ENCODE measurements at regions not wholly inside any gene's neighbourhood (a gene's known extent, or its start where the extent isn't known, plus 50 kb on each side); places are given as distances from the start of the nearest gene placed in this dataset.

DNA sequence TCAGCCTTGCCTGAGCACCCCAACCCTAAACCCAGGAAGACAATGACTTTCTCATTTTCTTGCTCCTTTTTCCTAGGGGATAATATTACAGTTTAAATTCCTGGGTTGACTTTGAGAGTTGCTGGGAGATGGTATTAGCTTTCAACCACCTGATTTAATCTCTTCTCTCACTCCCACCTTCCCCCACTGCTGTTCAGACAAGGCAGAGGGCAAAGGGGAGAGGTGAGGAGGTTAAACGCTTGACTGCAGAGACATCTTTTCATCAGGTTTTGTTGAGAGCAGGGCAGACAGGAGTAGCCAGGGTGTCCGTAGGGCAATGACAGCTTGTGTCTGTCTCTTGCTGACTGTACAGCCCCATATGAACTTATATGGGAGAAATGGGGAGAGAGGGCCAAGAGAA is 811.2 kb downstream of the MAFB start:
- TF ChIP-seq EZH2 (IDR thresholded peaks at IDR 0.05; ENCODE audit: borderline replicate concordance) = no peak
- TF ChIP-seq, protein P1, sequence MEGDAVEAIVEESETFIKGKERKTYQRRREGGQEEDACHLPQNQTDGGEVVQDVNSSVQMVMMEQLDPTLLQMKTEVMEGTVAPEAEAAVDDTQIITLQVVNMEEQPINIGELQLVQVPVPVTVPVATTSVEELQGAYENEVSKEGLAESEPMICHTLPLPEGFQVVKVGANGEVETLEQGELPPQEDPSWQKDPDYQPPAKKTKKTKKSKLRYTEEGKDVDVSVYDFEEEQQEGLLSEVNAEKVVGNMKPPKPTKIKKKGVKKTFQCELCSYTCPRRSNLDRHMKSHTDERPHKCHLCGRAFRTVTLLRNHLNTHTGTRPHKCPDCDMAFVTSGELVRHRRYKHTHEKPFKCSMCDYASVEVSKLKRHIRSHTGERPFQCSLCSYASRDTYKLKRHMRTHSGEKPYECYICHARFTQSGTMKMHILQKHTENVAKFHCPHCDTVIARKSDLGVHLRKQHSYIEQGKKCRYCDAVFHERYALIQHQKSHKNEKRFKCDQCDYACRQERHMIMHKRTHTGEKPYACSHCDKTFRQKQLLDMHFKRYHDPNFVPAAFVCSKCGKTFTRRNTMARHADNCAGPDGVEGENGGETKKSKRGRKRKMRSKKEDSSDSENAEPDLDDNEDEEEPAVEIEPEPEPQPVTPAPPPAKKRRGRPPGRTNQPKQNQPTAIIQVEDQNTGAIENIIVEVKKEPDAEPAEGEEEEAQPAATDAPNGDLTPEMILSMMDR (IDR thresholded peaks at IDR 0.05; ENCODE audit: poor library complexity) = no peak
